Colonic mucosa (tissue), 4 donors: ENCODE measurements at regions not wholly inside any gene's neighbourhood (a gene's known extent, or its start where the extent isn't known, plus 50 kb on each side); places are given as distances from the start of the nearest gene placed in this dataset.

Source experiments
- DNase-seq: peaks from one replicate; pipeline ENCODE4 v3.0.0-alpha.2; 2020
- H3K27ac ChIP-seq: fragments of 200-600 bp; one replicate; pipeline ENCODE4 v1.8.0; 2021
- H3K27me3 ChIP-seq: fragments of 200-600 bp; one replicate; pipeline ENCODE4 v1.8.0; 2021
- H3K36me3 ChIP-seq: fragments of 200-600 bp; one replicate; pipeline ENCODE4 v1.8.0; 2021
- H3K4me1 ChIP-seq: fragments of 200-600 bp; one replicate; pipeline ENCODE4 v1.8.0; 2021; ENCODE audit warnings: mild to moderate bottlenecking
- H3K4me3 ChIP-seq: fragments of 200-600 bp; one replicate; pipeline ENCODE4 v1.8.0; 2021
- H3K9ac ChIP-seq, 2 donors: one replicate each; pipeline ENCODE4 v1.7.0; 2013; ENCODE audit warnings: control low read depth in 2 of 2, low read depth in 2 of 2, low read length in 2 of 2
- H3K9me3 ChIP-seq: fragments of 200-600 bp; one replicate; pipeline ENCODE4 v1.8.0; 2021
- CTCF ChIP-seq: fragments of 200-600 bp; IDR thresholded peaks from one replicate; pipeline ENCODE4 v1.8.0; 2022; ENCODE audit warnings: antibody characterized with exemption, mild to moderate bottlenecking
- intact Hi-C: fragments of 100-400 bp; cut with DNase I; formaldehyde crosslinking; loops from one replicate; pipeline ENCODE4 v1.14.1; 2022
- donor health status: healthy.
- donor health status: DM: no; HTN: no; CAD: no.
- donor health status: DM: no; HTN: no; CAD: no.

- Histone ChIP-seq H3K9me3 (no peaks in the 10 kb centered on the region), H3K9ac (no peak overlapping the region), H3K27ac (no peak overlapping the region), H3K27me3 (no peaks in the 10 kb centered on the region), H3K36me3 (no peaks in the 10 kb centered on the region), H3K4me3 (no peak overlapping the region), H3K4me1 (no peaks in the 10 kb centered on the region)
- intact Hi-C loops = no loop called here
- no peak for DNase-seq
- TF ChIP-seq CTCF = no peak
These were observed 162.5 kb upstream of the TMEFF2 start for GRCh38 chr2:192357217-192357616.

GRCh38 chr2:192354512-192355244 lies 159.9 kb upstream of the TMEFF2 start:
- H3K27me3 ChIP-seq = no peaks in the 10 kb centered on the region
- H3K9me3 ChIP-seq = no peaks in the 10 kb centered on the region
- no peak overlapping the region for H3K4me3 ChIP-seq
- H3K27ac ChIP-seq = no peak overlapping the region
- no peaks in the 10 kb centered on the region for H3K36me3 ChIP-seq
- intact Hi-C loops = no loop called here
- DNase-seq = no peak
- H3K9ac ChIP-seq = no peak overlapping the region
- no peaks in the 10 kb centered on the region for H3K4me1 ChIP-seq
- TF ChIP-seq CTCF = no peak

GRCh38 chr2:192347542-192347941 lies 152.8 kb upstream of the TMEFF2 start:
- no peak overlapping the region for H3K9ac ChIP-seq
- H3K4me3 ChIP-seq = no peak overlapping the region
- no peaks in the 10 kb centered on the region for H3K27me3 ChIP-seq
- intact Hi-C loops = no loop called here
- TF ChIP-seq CTCF = no peak
- H3K36me3 ChIP-seq = no peaks in the 10 kb centered on the region
- no peak overlapping the region for H3K27ac ChIP-seq
- no peaks in the 10 kb centered on the region for H3K4me1 ChIP-seq
- no peaks in the 10 kb centered on the region for H3K9me3 ChIP-seq
- no peak for DNase-seq

- Histone ChIP-seq H3K9ac (no peak overlapping the region), H3K27me3 (no peaks in the 10 kb centered on the region), H3K9me3 (no peaks in the 10 kb centered on the region), H3K27ac (no peak overlapping the region), H3K36me3 (no peaks in the 10 kb centered on the region), H3K4me1 (no peaks in the 10 kb centered on the region), H3K4me3 (no peak overlapping the region)
- DNase-seq = no peak
- TF ChIP-seq CTCF = no peak
- intact Hi-C loops = no loop called here
These were observed 150.6 kb upstream of the TMEFF2 start for GRCh38 chr2:192345287-192345686.

GRCh38 chr2:192333642-192334041 lies 138.9 kb upstream of the TMEFF2 start:
- Histone ChIP-seq H3K9me3 (no peaks in the 10 kb centered on the region), H3K4me1 (no peaks in the 10 kb centered on the region), H3K36me3 (no peaks in the 10 kb centered on the region), H3K27ac (no peak overlapping the region), H3K4me3 (no peak overlapping the region), H3K9ac (no peak overlapping the region), H3K27me3 (no peaks in the 10 kb centered on the region)
- no peak for DNase-seq
- intact Hi-C loops = no loop called here
- TF ChIP-seq CTCF = no peak
